PC-3 (cell line): ENCODE measurements at regions not wholly inside any gene's neighbourhood (a gene's known extent, or its start where the extent isn't known, plus 50 kb on each side); places are given as distances from the start of the nearest gene placed in this dataset.
"Not testable (repeated sequence)": the region's sequence is repeated elsewhere in the genome, so short reads cannot be mapped to it uniquely, and the experiment has no call there.

Experiments used
- CTCF ChIP-seq: fragments of 300-600 bp; sonication (generic); conservative IDR thresholded peaks from 2 replicates; pipeline ENCODE4 v1.5.1; 2017; ENCODE audit warnings: antibody characterized with exemption, low read depth, mild to moderate bottlenecking, low read length
- EZH2 ChIP-seq: fragments of 300-600 bp; sonication (generic); IDR thresholded peaks from one replicate; pipeline ENCODE4 v1.6.1; 2017; ENCODE audit warnings: antibody characterized with exemption, mild to moderate bottlenecking, low read length; ENCODE audit not compliant: unreplicated experiment
- EZH2phosphoT487 ChIP-seq: fragments of 300-600 bp; sonication (generic); IDR thresholded peaks from 2 replicates; pipeline ENCODE4 v1.6.1; 2018; ENCODE audit warnings: mild to moderate bottlenecking, antibody characterized with exemption, low read length, borderline replicate concordance

GRCh38 chr17:64790690-64791089, 128.6 kb upstream of the SMURF2 start:
- not testable (repeated sequence) for TF ChIP-seq EZH2, CTCF, EZH2phosphoT487
